ENCODE measurements at regions not wholly inside any gene's neighbourhood (a gene's known extent, or its start where the extent isn't known, plus 50 kb on each side); places are given as distances from the start of the nearest gene placed in this dataset.

GRCh38 chr14:51453869-51454268 lies 197.8 kb upstream of the FRMD6 start:
- TF ChIP-seq POLR2A (IDR thresholded peaks at IDR 0.05; ENCODE audit: low read depth, low read length), result no peak
- TF ChIP-seq POLR2AphosphoS5 (IDR thresholded peaks at IDR 0.05; ENCODE audit: low read depth, low read length), result no peak
- no peak for TF ChIP-seq TAF1 (IDR thresholded peaks at IDR 0.05; ENCODE audit: borderline replicate concordance, low read depth, low read length)
